ENCODE measurements at regions not wholly inside any gene's neighbourhood (a gene's known extent, or its start where the extent isn't known, plus 50 kb on each side); places are given as distances from the start of the nearest gene placed in this dataset.

DNA sequence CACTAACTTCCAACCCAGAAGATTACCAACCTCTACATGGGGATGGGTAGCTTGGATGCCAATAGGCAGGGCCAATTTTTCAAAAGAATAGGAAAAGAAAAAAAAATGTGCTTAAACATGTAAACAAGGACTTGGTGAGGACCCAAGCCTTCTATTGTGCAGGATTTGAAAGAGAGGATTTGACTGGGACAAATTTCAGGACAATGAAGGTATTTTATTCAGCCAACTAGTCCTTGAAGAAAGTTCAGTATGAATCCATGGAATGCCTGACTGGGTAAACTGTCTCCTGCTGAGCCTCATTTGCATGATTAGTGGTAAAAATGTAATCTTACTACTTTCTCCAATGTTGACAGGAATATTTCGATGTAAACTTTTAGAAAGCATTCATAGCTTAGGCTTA, 192.5 kb upstream of the RORB start:
- H3K4me1 Mint-ChIP-seq: peaks cover 3% of the 10 kb centered on the region
- H3K36me3 Mint-ChIP-seq: no peaks in the 10 kb centered on the region
- no peaks in the 10 kb centered on the region for H3K9me3 Mint-ChIP-seq
- H3K4me3 Mint-ChIP-seq: no peak overlapping the region
- H3K27me3 Mint-ChIP-seq (ENCODE audit: low read depth): peaks cover 2% of the 10 kb centered on the region
- DNase-seq (ENCODE audit: low spot score in 2 of 2, unreplicated experiment in 2 of 2): no peak
- TF ChIP-seq, protein P1, sequence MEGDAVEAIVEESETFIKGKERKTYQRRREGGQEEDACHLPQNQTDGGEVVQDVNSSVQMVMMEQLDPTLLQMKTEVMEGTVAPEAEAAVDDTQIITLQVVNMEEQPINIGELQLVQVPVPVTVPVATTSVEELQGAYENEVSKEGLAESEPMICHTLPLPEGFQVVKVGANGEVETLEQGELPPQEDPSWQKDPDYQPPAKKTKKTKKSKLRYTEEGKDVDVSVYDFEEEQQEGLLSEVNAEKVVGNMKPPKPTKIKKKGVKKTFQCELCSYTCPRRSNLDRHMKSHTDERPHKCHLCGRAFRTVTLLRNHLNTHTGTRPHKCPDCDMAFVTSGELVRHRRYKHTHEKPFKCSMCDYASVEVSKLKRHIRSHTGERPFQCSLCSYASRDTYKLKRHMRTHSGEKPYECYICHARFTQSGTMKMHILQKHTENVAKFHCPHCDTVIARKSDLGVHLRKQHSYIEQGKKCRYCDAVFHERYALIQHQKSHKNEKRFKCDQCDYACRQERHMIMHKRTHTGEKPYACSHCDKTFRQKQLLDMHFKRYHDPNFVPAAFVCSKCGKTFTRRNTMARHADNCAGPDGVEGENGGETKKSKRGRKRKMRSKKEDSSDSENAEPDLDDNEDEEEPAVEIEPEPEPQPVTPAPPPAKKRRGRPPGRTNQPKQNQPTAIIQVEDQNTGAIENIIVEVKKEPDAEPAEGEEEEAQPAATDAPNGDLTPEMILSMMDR (IDR thresholded peaks at IDR 0.05; ENCODE audit: unreplicated experiment): no peak
- H3K27ac Mint-ChIP-seq: no peak overlapping the region

DNA sequence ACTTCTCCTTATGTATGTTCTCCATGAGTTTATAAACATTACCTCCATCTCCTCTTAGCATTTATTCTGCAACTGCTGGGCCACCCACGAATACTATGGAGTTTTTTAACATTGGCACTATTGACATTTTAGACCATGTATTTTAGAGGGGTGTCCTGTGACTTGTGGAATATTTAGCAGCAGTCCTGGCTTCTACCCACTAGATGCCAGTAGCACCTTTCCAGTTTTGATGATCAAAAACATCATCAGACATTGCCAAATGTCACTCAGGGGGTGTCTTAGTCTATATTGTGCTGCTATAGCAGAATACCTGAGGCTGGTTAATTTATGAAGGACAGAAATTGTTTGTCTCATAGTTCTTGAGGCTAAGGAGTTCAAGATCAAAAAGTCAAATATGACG, 187.5 kb upstream of the RORB start:
- no peak overlapping the region for H3K4me3 Mint-ChIP-seq
- TF ChIP-seq, protein P1 (IDR thresholded peaks at IDR 0.05; ENCODE audit: unreplicated experiment): no peak
- no peaks in the 10 kb centered on the region for H3K36me3 Mint-ChIP-seq
- no peaks in the 10 kb centered on the region for H3K4me1 Mint-ChIP-seq
- H3K27ac Mint-ChIP-seq: no peak overlapping the region
- peaks cover 18% of the 10 kb centered on the region for H3K9me3 Mint-ChIP-seq
- H3K27me3 Mint-ChIP-seq (ENCODE audit: low read depth): peaks cover 2% of the 10 kb centered on the region
- no peak for DNase-seq (ENCODE audit: low spot score in 2 of 2, unreplicated experiment in 2 of 2)

DNA sequence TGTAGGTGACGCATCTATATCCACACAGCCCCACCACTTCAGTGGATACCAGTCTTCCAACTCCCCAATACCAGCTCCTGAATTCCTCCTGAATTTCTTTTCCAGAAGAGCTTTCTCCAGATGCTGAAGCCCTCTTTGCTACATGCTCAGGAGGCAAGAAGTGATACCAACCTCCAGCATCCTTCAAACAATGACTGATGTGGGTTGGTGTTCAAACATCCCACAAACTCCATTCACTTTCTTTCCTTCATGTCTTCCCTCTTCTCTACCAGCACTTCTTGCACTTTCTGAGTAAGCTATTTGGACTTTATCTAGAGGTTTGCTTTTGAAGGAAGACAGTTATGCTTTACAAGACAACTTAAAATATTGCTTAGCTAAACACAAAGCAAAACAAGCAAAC, 179.9 kb upstream of the RORB start:
- peaks cover 2% of the 10 kb centered on the region for H3K4me1 Mint-ChIP-seq
- peaks cover 32% of the 10 kb centered on the region for H3K9me3 Mint-ChIP-seq
- H3K27ac Mint-ChIP-seq: no peak overlapping the region
- no peaks in the 10 kb centered on the region for H3K27me3 Mint-ChIP-seq (ENCODE audit: low read depth)
- TF ChIP-seq, protein P1 (IDR thresholded peaks at IDR 0.05; ENCODE audit: unreplicated experiment): no peak
- DNase-seq (ENCODE audit: low spot score in 2 of 2, unreplicated experiment in 2 of 2): no peak
- H3K4me3 Mint-ChIP-seq: no peak overlapping the region
- H3K36me3 Mint-ChIP-seq: no peaks in the 10 kb centered on the region

DNA sequence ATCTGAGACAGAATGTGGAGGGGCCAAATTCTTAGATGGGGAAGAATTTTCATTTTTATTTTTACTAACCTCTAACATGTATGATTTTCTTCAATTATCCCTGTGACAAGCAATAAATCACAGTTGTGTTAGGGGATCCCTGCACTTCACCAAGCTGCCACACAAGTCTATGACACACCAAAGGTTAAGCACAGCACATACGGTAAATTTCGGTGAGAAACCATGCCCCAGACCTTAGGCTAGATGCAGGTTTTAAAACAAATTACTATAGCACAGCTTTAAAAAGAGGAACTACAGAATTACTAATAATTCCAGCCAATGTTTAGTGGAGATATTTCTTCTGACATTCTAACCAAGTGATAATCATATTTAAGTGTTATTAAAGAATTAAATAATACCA, 175.7 kb upstream of the RORB start:
- H3K27me3 Mint-ChIP-seq (ENCODE audit: low read depth): peaks cover 5% of the 10 kb centered on the region
- DNase-seq (ENCODE audit: low spot score in 2 of 2, unreplicated experiment in 2 of 2): no peak
- TF ChIP-seq, protein P1 (IDR thresholded peaks at IDR 0.05; ENCODE audit: unreplicated experiment): no peak
- no peak overlapping the region for H3K4me3 Mint-ChIP-seq
- peaks cover 2% of the 10 kb centered on the region for H3K4me1 Mint-ChIP-seq
- no peak overlapping the region for H3K27ac Mint-ChIP-seq
- H3K9me3 Mint-ChIP-seq: peaks cover 11% of the 10 kb centered on the region
- H3K36me3 Mint-ChIP-seq: no peaks in the 10 kb centered on the region

DNA sequence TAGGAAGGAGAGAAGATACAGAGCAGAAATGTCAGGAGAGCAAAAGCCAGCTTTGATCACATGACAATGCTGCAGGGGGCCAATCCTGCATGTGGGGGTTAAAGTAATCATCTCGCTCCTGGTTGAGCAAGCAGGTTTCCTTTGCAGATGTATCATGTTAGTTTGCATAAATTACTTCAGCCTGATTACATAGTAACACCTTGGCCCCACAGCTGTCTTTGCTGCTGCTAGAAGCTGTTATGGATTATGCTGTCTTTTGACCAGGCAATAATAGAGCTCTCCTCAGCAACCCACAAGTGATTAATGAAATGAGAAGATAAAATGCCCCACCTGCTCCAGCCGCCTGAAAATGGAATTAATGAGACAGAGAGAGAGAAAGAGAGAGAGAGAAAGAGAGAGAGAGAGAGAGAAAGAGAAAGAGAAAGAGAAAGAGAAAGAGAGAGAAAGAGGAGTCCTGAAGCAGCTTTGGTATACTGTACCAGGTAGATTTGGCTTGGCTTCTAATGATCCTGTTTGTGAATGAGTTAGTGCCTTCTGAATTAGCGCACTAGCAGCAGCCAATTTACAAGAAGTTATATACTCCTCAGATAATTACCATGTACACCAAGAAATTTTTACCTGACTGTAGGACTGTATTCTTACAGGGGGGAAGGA, 174.3 kb upstream of the RORB start:
- Mint-ChIP-seq H3K27me3 (ENCODE audit: low read depth) (peaks cover 13% of the 10 kb centered on the region), H3K9me3 (peaks cover 10% of the 10 kb centered on the region), H3K36me3 (no peaks in the 10 kb centered on the region), H3K4me1 (peaks cover 2% of the 10 kb centered on the region), H3K4me3 (no peak overlapping the region), H3K27ac (no peak overlapping the region)
- no peak for DNase-seq (ENCODE audit: low spot score in 2 of 2, unreplicated experiment in 2 of 2)
- TF ChIP-seq, protein P1 (IDR thresholded peaks at IDR 0.05; ENCODE audit: unreplicated experiment): no peak
